Activated CD4-positive, alpha-beta T cell treated with anti-CD3 and anti-CD28 coated beads, Interleukin-2, Interleukin-6, amounts not matched to agents 100 ng/mL and 50 ng/mL, durations not matched to agents 16 hours and 8 hours (primary cell): ENCODE measurements at regions not wholly inside any gene's neighbourhood (a gene's known extent, or its start where the extent isn't known, plus 50 kb on each side); places are given as distances from the start of the nearest gene placed in this dataset.
"Not testable (repeated sequence)": the region's sequence is repeated elsewhere in the genome, so short reads cannot be mapped to it uniquely, and the experiment has no call there.

ENCODE experiments used
- DNase-seq: peaks from one replicate; pipeline ENCODE4 v3.0.0-alpha.2; 2020

GRCh38 chr4:10879411-10880110, 195.0 kb upstream of the CLNK start:
- DNase-seq: no peak

GRCh38 chr4:10878861-10879260, 194.3 kb upstream of the CLNK start:
- no peak for DNase-seq

GRCh38 chr4:10877076-10877475, 192.5 kb upstream of the CLNK start:
- no peak for DNase-seq

GRCh38 chr4:10875144-10875799, 190.7 kb upstream of the CLNK start:
- DNase-seq: no peak

- no peak for DNase-seq
Observed at GRCh38 chr4:10873809-10874208, 189.2 kb upstream of the CLNK start.

GRCh38 chr4:10872833-10873517, 188.4 kb upstream of the CLNK start:
- DNase-seq: no peak

GRCh38 chr4:10866666-10867065, 182.1 kb upstream of the CLNK start:
- no peak for DNase-seq

- DNase-seq: no peak
Observed at GRCh38 chr4:10861036-10861435, 176.5 kb upstream of the CLNK start.

GRCh38 chr4:10856271-10856782, 171.8 kb upstream of the CLNK start:
- no peak for DNase-seq

GRCh38 chr4:10853196-10853595, 168.6 kb upstream of the CLNK start:
- DNase-seq: no peak

GRCh38 chr4:10841697-10842096, 157.1 kb upstream of the CLNK start:
- no peak for DNase-seq

GRCh38 chr4:10837151-10837550, 152.6 kb upstream of the CLNK start:
- DNase-seq: no peak

- no peak for DNase-seq
Observed at GRCh38 chr4:10832806-10833628, 148.4 kb upstream of the CLNK start.

- no peak for DNase-seq
Observed at GRCh38 chr4:10831727-10832408, 147.3 kb upstream of the CLNK start.

GRCh38 chr4:10828918-10829538, 144.5 kb upstream of the CLNK start:
- DNase-seq: not testable (repeated sequence)

- no peak for DNase-seq
Observed at GRCh38 chr4:10821826-10822225, 137.3 kb upstream of the CLNK start.

- no peak for DNase-seq
Observed at GRCh38 chr4:10816571-10816970, 132.0 kb upstream of the CLNK start.

- no peak for DNase-seq
Observed at GRCh38 chr4:10811991-10812390, 127.4 kb upstream of the CLNK start.

GRCh38 chr4:10810411-10810810, 125.8 kb upstream of the CLNK start:
- no peak for DNase-seq

GRCh38 chr4:10809905-10810304, 125.3 kb upstream of the CLNK start:
- DNase-seq: peak; percentile 0

GRCh38 chr4:10808591-10808990, 124.0 kb upstream of the CLNK start:
- no peak for DNase-seq
